ENCODE measurements at regions not wholly inside any gene's neighbourhood (a gene's known extent, or its start where the extent isn't known, plus 50 kb on each side); places are given as distances from the start of the nearest gene placed in this dataset.

GRCh38 chr3:150252462-150252861, 155.6 kb upstream of the TSC22D2 start:
- H3K9me3 Mint-ChIP-seq, result peaks cover 3% of the 10 kb centered on the region; the same call in 1 of the 2 replicates
- DNase-seq (ENCODE audit: low spot score) (no peak), ATAC-seq (no peak)
- H3K36me3 Mint-ChIP-seq, result no peaks in the 10 kb centered on the region
- POLR2A ChIA-PET, result no interaction called here
- no peak overlapping the region for H3K4me3 Mint-ChIP-seq
- H3K27ac Mint-ChIP-seq, result no peak overlapping the region
- no peaks in the 10 kb centered on the region for H3K27me3 Mint-ChIP-seq (ENCODE audit: low read depth)
- H3K4me1 Mint-ChIP-seq, result peaks cover 31% of the 10 kb centered on the region
- no peak for TF ChIP-seq SOX15 (CRISPR knock-in tag; IDR thresholded peaks at IDR 0.05)
- TF ChIP-seq ZNF532 (CRISPR knock-in tag; IDR thresholded peaks at IDR 0.05; ENCODE audit: borderline replicate concordance), result no peak
- TF ChIP-seq ESRRA (CRISPR knock-in tag; IDR thresholded peaks at IDR 0.05; ENCODE audit: borderline replicate concordance), result no peak
- no peak for TF ChIP-seq MYBL2 (CRISPR knock-in tag; IDR thresholded peaks at IDR 0.05)
- TF ChIP-seq GTF2I (CRISPR knock-in tag; conservative IDR thresholded peaks at IDR 0.05), result no peak
- TF ChIP-seq FOXP1 (CRISPR knock-in tag; IDR thresholded peaks at IDR 0.05; ENCODE audit: borderline replicate concordance), result no peak
- TF ChIP-seq KAT7 (CRISPR knock-in tag; IDR thresholded peaks at IDR 0.05; ENCODE audit: borderline replicate concordance), result no peak
- TF ChIP-seq ETV6 (CRISPR knock-in tag; IDR thresholded peaks at IDR 0.05), result no peak
- TF ChIP-seq CDX4 (CRISPR knock-in tag; IDR thresholded peaks at IDR 0.05; ENCODE audit: borderline replicate concordance), result no peak
- no peak for TF ChIP-seq NR3C1 (CRISPR knock-in tag; conservative IDR thresholded peaks at IDR 0.05; ENCODE audit: low read depth)
- TF ChIP-seq JUN (CRISPR knock-in tag; IDR thresholded peaks at IDR 0.05), result no peak
- TF ChIP-seq ATF3 (CRISPR knock-in tag; conservative IDR thresholded peaks at IDR 0.05), result no peak
- TF ChIP-seq NFE2L1 (CRISPR knock-in tag; IDR thresholded peaks at IDR 0.05), result no peak
- no peak for TF ChIP-seq OVOL2 (CRISPR knock-in tag; IDR thresholded peaks at IDR 0.05; ENCODE audit: borderline replicate concordance)
- no peak for TF ChIP-seq ZNF317 (CRISPR knock-in tag; IDR thresholded peaks at IDR 0.05; ENCODE audit: borderline replicate concordance, low read depth)
- no peak for TF ChIP-seq SMAD3 (CRISPR knock-in tag; IDR thresholded peaks at IDR 0.05; ENCODE audit: borderline replicate concordance)
- TF ChIP-seq IRF2 (CRISPR knock-in tag; IDR thresholded peaks at IDR 0.05; ENCODE audit: borderline replicate concordance, low read depth), result no peak
- no peak for TF ChIP-seq PREB (CRISPR knock-in tag; IDR thresholded peaks at IDR 0.05; ENCODE audit: borderline replicate concordance)
- TF ChIP-seq ZMAT4 (CRISPR knock-in tag; IDR thresholded peaks at IDR 0.05), result no peak
- no peak for TF ChIP-seq TP53 (CRISPR knock-in tag; IDR thresholded peaks at IDR 0.05)
- CTCF ChIA-PET, result interaction anchor here (0.9 kb wide), 1 partner anchor 481 kb away, joined by 7 read pairs; no protein-coding TSS in a partner anchor
